Stimulated activated naive CD8-positive, alpha-beta T cell treated with anti-CD3 and anti-CD28 coated beads, Interleukin-15, Interleukin-2, amounts not matched to agents 100 ng/mL and 50 ng/mL, for 24 hours (primary cell): ENCODE measurements at regions not wholly inside any gene's neighbourhood (a gene's known extent, or its start where the extent isn't known, plus 50 kb on each side); places are given as distances from the start of the nearest gene placed in this dataset.

Source experiments
- H3K27ac Mint-ChIP-seq: one replicate; pipeline ENCODE4 v1.8.0; 2021; ENCODE audit warnings: mild to moderate bottlenecking, mixed read lengths
- H3K27me3 Mint-ChIP-seq: one replicate; pipeline ENCODE4 v1.8.0; 2021; ENCODE audit warnings: mixed read lengths
- H3K36me3 Mint-ChIP-seq: one replicate; pipeline ENCODE4 v1.8.0; 2021; ENCODE audit warnings: low read depth, mixed read lengths
- H3K4me1 Mint-ChIP-seq: one replicate; pipeline ENCODE4 v1.8.0; 2021; ENCODE audit warnings: low read depth, mixed read lengths
- H3K4me3 Mint-ChIP-seq: one replicate; pipeline ENCODE4 v1.8.0; 2021; ENCODE audit warnings: mild to moderate bottlenecking, mixed read lengths
- H3K9me3 Mint-ChIP-seq: one replicate; pipeline ENCODE4 v1.8.0; 2021; ENCODE audit warnings: mixed read lengths

GRCh38 chr12:63206909-63207308 is 55.9 kb upstream of the AVPR1A start:
- no peak overlapping the region for H3K27ac Mint-ChIP-seq
- H3K9me3 Mint-ChIP-seq, result no peaks in the 10 kb centered on the region
- H3K36me3 Mint-ChIP-seq, result no peaks in the 10 kb centered on the region
- no peaks in the 10 kb centered on the region for H3K27me3 Mint-ChIP-seq
- no peaks in the 10 kb centered on the region for H3K4me1 Mint-ChIP-seq
- H3K4me3 Mint-ChIP-seq, result no peak overlapping the region

GRCh38 chr12:63206494-63206893 is 55.5 kb upstream of the AVPR1A start:
- no peak overlapping the region for H3K4me3 Mint-ChIP-seq
- H3K9me3 Mint-ChIP-seq, result no peaks in the 10 kb centered on the region
- no peaks in the 10 kb centered on the region for H3K27me3 Mint-ChIP-seq
- H3K36me3 Mint-ChIP-seq, result no peaks in the 10 kb centered on the region
- H3K4me1 Mint-ChIP-seq, result no peaks in the 10 kb centered on the region
- H3K27ac Mint-ChIP-seq, result no peak overlapping the region
